ENCODE measurements at regions not wholly inside any gene's neighbourhood (a gene's known extent, or its start where the extent isn't known, plus 50 kb on each side); places are given as distances from the start of the nearest gene placed in this dataset.

DNA sequence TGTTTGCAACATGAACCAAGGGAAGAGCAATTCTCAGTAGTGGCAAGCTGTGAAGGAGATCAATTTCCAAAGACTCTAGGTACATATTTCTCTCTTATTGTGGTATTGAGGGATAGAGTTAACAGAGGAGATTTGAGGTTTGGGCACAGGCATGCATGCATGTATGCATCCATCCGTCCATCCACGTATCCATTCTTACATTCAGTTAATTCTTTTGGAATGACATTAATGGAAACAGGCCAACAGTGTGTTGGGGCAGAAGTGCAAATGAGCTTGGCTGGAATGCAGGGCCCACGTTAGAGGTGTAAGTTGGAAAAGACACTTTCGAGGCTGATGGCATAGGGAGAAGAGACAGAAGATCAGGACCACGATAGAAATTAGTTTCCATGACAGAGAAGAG lies 216.9 kb upstream of the PELI2 start:
- no peak for TF ChIP-seq YY1 (IDR thresholded peaks at IDR 0.05)
- no peak for TF ChIP-seq RXRA (IDR thresholded peaks at IDR 0.05)
- TF ChIP-seq, protein P1, sequence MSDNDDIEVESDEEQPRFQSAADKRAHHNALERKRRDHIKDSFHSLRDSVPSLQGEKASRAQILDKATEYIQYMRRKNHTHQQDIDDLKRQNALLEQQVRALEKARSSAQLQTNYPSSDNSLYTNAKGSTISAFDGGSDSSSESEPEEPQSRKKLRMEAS (IDR thresholded peaks at IDR 0.05): no peak
- TF ChIP-seq JUND (IDR thresholded peaks at IDR 0.05): no peak
- no peak for TF ChIP-seq NR2F2 (IDR thresholded peaks at IDR 0.05)
- no peak for TF ChIP-seq FOXA2 (IDR thresholded peaks at IDR 0.05)
- no peak for TF ChIP-seq SP1 (IDR thresholded peaks at IDR 0.05)
- TF ChIP-seq, protein P2, sequence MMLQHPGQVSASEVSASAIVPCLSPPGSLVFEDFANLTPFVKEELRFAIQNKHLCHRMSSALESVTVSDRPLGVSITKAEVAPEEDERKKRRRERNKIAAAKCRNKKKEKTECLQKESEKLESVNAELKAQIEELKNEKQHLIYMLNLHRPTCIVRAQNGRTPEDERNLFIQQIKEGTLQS (IDR thresholded peaks at IDR 0.05): no peak
- TF ChIP-seq TAF1 (conservative IDR thresholded peaks at IDR 0.05): no peak
- TF ChIP-seq, protein P3, sequence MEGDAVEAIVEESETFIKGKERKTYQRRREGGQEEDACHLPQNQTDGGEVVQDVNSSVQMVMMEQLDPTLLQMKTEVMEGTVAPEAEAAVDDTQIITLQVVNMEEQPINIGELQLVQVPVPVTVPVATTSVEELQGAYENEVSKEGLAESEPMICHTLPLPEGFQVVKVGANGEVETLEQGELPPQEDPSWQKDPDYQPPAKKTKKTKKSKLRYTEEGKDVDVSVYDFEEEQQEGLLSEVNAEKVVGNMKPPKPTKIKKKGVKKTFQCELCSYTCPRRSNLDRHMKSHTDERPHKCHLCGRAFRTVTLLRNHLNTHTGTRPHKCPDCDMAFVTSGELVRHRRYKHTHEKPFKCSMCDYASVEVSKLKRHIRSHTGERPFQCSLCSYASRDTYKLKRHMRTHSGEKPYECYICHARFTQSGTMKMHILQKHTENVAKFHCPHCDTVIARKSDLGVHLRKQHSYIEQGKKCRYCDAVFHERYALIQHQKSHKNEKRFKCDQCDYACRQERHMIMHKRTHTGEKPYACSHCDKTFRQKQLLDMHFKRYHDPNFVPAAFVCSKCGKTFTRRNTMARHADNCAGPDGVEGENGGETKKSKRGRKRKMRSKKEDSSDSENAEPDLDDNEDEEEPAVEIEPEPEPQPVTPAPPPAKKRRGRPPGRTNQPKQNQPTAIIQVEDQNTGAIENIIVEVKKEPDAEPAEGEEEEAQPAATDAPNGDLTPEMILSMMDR (IDR thresholded peaks at IDR 0.05; ENCODE audit: low read depth, low read length, missing input control): no peak
- TF ChIP-seq EGR1 (IDR thresholded peaks at IDR 0.05; ENCODE audit: low read depth in 2 of 2): no peak
- no peak for TF ChIP-seq HNF4G (IDR thresholded peaks at IDR 0.05)
- TF ChIP-seq HNF4A (conservative IDR thresholded peaks at IDR 0.05): no peak
- TF ChIP-seq, protein P4, sequence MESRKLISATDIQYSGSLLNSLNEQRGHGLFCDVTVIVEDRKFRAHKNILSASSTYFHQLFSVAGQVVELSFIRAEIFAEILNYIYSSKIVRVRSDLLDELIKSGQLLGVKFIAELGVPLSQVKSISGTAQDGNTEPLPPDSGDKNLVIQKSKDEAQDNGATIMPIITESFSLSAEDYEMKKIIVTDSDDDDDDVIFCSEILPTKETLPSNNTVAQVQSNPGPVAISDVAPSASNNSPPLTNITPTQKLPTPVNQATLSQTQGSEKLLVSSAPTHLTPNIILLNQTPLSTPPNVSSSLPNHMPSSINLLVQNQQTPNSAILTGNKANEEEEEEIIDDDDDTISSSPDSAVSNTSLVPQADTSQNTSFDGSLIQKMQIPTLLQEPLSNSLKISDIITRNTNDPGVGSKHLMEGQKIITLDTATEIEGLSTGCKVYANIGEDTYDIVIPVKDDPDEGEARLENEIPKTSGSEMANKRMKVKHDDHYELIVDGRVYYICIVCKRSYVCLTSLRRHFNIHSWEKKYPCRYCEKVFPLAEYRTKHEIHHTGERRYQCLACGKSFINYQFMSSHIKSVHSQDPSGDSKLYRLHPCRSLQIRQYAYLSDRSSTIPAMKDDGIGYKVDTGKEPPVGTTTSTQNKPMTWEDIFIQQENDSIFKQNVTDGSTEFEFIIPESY (IDR thresholded peaks at IDR 0.05): no peak
- WGBS: 81% methylated on average over 5 of the region's 5 CpGs
- no peaks in the 10 kb centered on the region for H3K36me3 ChIP-seq (ENCODE audit: control insufficient read depth in 4 of 4, insufficient read depth in 3 of 4, low read depth in 1 of 4, low read length in 3 of 4)

DNA sequence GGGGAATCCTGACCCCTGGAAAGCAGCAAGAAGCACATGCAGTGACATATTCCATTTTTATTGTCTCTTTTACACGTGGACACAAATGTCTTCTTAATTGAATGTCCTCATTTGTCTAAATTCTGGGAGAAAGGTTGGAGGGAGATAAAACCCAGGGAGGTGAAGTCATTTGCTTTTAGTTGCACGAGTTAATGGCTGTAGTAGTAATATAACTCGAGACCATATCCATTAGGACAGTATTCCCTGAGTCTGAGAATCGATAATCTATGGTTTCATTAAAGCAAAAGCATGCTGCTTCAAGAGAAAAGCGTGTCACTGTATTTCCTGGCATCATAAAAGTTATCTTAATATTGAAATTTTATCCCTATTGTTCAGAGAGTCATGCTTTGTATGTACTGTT lies 216.0 kb upstream of the PELI2 start:
- H3K27ac ChIP-seq (ENCODE audit: low read depth in 1 of 2, low read length in 2 of 2): no peak overlapping the region

More for the DNA sequence above, 216.9 kb upstream of the PELI2 start:
- DNase-seq (ENCODE audit: low spot score): no peak
- Histone ChIP-seq H3K9ac (ENCODE audit: low read depth in 1 of 2, low read length in 2 of 2) (no peak overlapping the region), H3K27me3 (ENCODE audit: control insufficient read depth in 4 of 4, insufficient read depth in 4 of 4, low read length in 3 of 4) (no peaks in the 10 kb centered on the region), H3K4me3 (ENCODE audit: low read depth in 1 of 3, low read length in 3 of 3) (no peak overlapping the region), H3K4me1 (ENCODE audit: control insufficient read depth in 4 of 4, insufficient read depth in 4 of 4, low read length in 3 of 4) (no peaks in the 10 kb centered on the region), H3K27ac (ENCODE audit: low read depth in 1 of 2, low read length in 2 of 2) (no peak overlapping the region), H3K9me3 (ENCODE audit: control insufficient read depth in 4 of 4, low read length in 3 of 4) (no peaks in the 10 kb centered on the region)

More for the DNA sequence above, 216.0 kb upstream of the PELI2 start:
- H3K4me3 ChIP-seq (ENCODE audit: low read depth in 1 of 3, low read length in 3 of 3): no peak overlapping the region
- WGBS: 61% methylated on average over 5 of the region's 5 CpGs
- H3K9me3 ChIP-seq (ENCODE audit: control insufficient read depth in 4 of 4, low read length in 3 of 4): no peaks in the 10 kb centered on the region
- no peak overlapping the region for H3K9ac ChIP-seq (ENCODE audit: low read depth in 1 of 2, low read length in 2 of 2)
- DNase-seq (ENCODE audit: low spot score): no peak
- H3K4me1 ChIP-seq (ENCODE audit: control insufficient read depth in 4 of 4, insufficient read depth in 4 of 4, low read length in 3 of 4): no peaks in the 10 kb centered on the region
- H3K36me3 ChIP-seq (ENCODE audit: control insufficient read depth in 4 of 4, insufficient read depth in 3 of 4, low read depth in 1 of 4, low read length in 3 of 4): no peaks in the 10 kb centered on the region
- no peaks in the 10 kb centered on the region for H3K27me3 ChIP-seq (ENCODE audit: control insufficient read depth in 4 of 4, insufficient read depth in 4 of 4, low read length in 3 of 4)
- TF ChIP-seq YY1 (IDR thresholded peaks at IDR 0.05) (no peak), NR2F2 (IDR thresholded peaks at IDR 0.05) (no peak), TAF1 (conservative IDR thresholded peaks at IDR 0.05) (no peak), FOXA1 (IDR thresholded peaks at IDR 0.05) (no peak), JUND (IDR thresholded peaks at IDR 0.05) (no peak), SP1 (IDR thresholded peaks at IDR 0.05) (no peak), RAD21 (IDR thresholded peaks at IDR 0.05) (no peak), HNF4A (conservative IDR thresholded peaks at IDR 0.05) (no peak), HNF4G (IDR thresholded peaks at IDR 0.05) (no peak), EGR1 (IDR thresholded peaks at IDR 0.05; ENCODE audit: low read depth in 2 of 2) (no peak)
- TF ChIP-seq, protein P5, sequence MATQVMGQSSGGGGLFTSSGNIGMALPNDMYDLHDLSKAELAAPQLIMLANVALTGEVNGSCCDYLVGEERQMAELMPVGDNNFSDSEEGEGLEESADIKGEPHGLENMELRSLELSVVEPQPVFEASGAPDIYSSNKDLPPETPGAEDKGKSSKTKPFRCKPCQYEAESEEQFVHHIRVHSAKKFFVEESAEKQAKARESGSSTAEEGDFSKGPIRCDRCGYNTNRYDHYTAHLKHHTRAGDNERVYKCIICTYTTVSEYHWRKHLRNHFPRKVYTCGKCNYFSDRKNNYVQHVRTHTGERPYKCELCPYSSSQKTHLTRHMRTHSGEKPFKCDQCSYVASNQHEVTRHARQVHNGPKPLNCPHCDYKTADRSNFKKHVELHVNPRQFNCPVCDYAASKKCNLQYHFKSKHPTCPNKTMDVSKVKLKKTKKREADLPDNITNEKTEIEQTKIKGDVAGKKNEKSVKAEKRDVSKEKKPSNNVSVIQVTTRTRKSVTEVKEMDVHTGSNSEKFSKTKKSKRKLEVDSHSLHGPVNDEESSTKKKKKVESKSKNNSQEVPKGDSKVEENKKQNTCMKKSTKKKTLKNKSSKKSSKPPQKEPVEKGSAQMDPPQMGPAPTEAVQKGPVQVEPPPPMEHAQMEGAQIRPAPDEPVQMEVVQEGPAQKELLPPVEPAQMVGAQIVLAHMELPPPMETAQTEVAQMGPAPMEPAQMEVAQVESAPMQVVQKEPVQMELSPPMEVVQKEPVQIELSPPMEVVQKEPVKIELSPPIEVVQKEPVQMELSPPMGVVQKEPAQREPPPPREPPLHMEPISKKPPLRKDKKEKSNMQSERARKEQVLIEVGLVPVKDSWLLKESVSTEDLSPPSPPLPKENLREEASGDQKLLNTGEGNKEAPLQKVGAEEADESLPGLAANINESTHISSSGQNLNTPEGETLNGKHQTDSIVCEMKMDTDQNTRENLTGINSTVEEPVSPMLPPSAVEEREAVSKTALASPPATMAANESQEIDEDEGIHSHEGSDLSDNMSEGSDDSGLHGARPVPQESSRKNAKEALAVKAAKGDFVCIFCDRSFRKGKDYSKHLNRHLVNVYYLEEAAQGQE (IDR thresholded peaks at IDR 0.05): no peak
- TF ChIP-seq, protein P4 (IDR thresholded peaks at IDR 0.05): no peak
- TF ChIP-seq, protein P2 (IDR thresholded peaks at IDR 0.05): no peak
- TF ChIP-seq, protein P3 (IDR thresholded peaks at IDR 0.05; ENCODE audit: low read depth, low read length, missing input control): no peak

Data from liver (tissue), 8 donors.